ENCODE measurements at regions not wholly inside any gene's neighbourhood (a gene's known extent, or its start where the extent isn't known, plus 50 kb on each side); places are given as distances from the start of the nearest gene placed in this dataset.

DNA sequence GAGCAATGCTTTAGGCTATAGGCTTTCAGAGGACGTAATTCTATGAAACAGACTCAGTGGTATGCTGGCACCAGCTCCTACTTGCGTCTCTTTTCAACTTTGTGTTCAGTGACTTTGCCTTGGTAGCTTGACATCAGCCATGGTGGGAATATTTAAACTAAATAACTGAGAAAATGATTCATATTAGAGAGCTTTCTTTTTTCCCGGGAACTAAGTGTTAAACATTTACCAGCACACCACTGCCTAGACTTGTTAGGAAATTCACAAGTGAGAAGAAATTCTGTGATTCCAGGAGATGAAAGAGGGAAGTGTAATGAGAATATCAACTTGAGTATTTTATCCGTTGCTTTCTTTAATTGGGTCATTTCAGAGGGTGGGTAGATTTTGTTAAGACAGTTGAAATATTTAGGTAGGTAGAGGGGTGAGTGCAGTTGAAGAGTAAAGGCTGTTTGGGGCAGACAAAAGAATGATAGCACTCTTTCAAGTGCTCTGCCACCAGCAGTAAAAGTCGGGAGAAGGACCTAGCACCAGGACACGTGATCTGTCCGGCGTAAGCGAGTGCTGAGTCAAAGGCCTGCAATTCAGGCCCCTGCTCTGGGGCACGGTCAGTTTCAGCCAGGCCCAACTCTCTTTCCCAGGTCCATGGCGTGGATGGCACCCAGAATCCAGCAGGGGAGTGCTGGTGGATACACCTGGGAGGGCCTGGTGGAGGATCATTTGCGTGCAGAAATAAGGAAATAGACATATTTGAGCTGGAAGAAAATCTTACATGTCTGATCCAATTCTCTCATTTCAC is 206.3 kb downstream of the SNX10 start:
- Histone ChIP-seq H3K4me3 (no peak overlapping the region), H3K4me1 (ENCODE audit: low read depth) (no peaks in the 10 kb centered on the region), H3K36me3 (ENCODE audit: low read depth) (no peaks in the 10 kb centered on the region), H3K9me3 (no peaks in the 10 kb centered on the region)
- ATAC-seq (no peak), DNase-seq (no peak)
- intact Hi-C loops (cut with DNase I, micrococcal nuclease): no loop called here
- TF ChIP-seq CTCF (IDR thresholded peaks at IDR 0.05): no peak

GRCh38 chr7:26499315-26499897 is 207.7 kb downstream of the SNX10 start:
- DNase-seq: no peak
- peak; percentile 81 for ATAC-seq
- intact Hi-C loops (cut with DNase I, micrococcal nuclease): no loop called here

GRCh38 chr7:26500749-26501352 is 209.2 kb downstream of the SNX10 start:
- Histone ChIP-seq H3K4me3 (no peak overlapping the region), H3K36me3 (ENCODE audit: low read depth) (no peaks in the 10 kb centered on the region), H3K4me1 (ENCODE audit: low read depth) (no peaks in the 10 kb centered on the region), H3K9me3 (no peaks in the 10 kb centered on the region)
- ATAC-seq (no peak), DNase-seq (no peak)
- intact Hi-C loops (cut with DNase I, micrococcal nuclease): loop anchor here (10.0 kb wide), 3 partner anchors 116 to 164 kb away; no protein-coding TSS in a partner anchor
- TF ChIP-seq CTCF (IDR thresholded peaks at IDR 0.05): no peak

More at GRCh38 chr7:26499315-26499897, 207.7 kb downstream of the SNX10 start:
- H3K36me3 ChIP-seq (ENCODE audit: low read depth): no peaks in the 10 kb centered on the region
- TF ChIP-seq CTCF (IDR thresholded peaks at IDR 0.05): no peak
- H3K4me1 ChIP-seq (ENCODE audit: low read depth): no peaks in the 10 kb centered on the region
- H3K9me3 ChIP-seq: no peaks in the 10 kb centered on the region
- H3K4me3 ChIP-seq: no peak overlapping the region

DNA sequence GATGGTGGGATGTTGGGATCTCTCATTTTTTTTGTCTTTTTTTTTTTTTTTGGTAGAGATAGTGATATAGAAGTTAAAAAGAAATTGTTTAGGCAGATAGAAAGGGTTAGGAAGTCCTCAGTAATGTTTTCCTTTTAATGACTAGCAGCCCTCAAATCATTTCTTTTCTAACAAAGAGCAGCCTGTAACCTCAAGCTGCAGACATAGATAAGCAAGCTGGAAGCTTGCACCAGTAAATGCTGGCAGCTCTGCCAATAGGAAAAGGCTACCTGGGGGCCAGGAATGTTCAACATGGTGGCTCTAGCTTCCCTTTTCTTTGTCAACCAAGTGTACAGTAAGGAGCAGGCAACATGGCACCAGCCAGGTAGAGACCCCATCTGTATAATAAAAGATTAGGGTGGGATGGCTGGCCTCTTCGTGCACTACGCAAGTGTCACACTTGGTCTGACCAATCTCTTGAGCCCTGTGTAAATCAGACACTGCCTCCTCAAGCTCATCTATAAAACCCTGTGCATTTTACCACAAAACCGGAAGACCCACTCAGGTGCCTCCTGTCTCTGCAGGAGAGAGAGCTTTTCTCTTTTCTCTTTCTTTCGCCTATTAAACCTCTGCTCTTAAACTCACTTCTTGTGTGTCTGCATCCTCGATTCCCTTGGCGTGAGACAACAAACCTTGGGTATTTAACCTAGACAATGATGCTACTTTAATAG is 212.9 kb downstream of the SNX10 start:
- Histone ChIP-seq H3K36me3 (ENCODE audit: low read depth) (no peaks in the 10 kb centered on the region), H3K4me1 (ENCODE audit: low read depth) (peaks cover 3% of the 10 kb centered on the region), H3K9me3 (no peaks in the 10 kb centered on the region), H3K4me3 (no peak overlapping the region)
- ATAC-seq (no peak), DNase-seq (no peak)
- intact Hi-C loops (cut with DNase I, micrococcal nuclease): loop anchor here (10.0 kb wide), 3 partner anchors 120 to 160 kb away; no protein-coding TSS in a partner anchor
- TF ChIP-seq CTCF (IDR thresholded peaks at IDR 0.05): no peak

DNA sequence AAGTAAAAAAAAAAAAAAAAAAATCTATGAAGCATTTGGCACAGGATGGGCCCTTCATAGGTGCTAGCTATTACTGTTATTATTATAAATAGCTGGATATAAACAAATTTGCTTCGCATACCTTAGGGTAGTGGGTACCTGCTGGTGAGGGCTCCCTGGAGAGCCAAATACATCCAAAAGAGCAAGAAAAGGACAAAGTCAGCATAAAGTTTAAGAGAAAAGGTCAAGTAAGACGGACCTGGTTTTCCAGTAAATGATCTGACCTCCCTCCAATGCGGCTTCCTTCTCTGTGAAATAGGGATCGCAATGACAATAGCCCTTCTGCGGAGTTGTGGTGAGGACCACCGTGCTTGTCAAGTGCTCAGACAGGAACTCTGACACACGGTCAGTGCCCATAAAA is 214.5 kb downstream of the SNX10 start:
- ATAC-seq: no peak
- DNase-seq: no peak
- intact Hi-C loops (cut with DNase I, micrococcal nuclease): loop anchor here (10.0 kb wide), 3 partner anchors 121 to 159 kb away; no protein-coding TSS in a partner anchor
- Histone ChIP-seq H3K36me3 (ENCODE audit: low read depth) (no peaks in the 10 kb centered on the region), H3K4me1 (ENCODE audit: low read depth) (peaks cover 3% of the 10 kb centered on the region), H3K9me3 (no peaks in the 10 kb centered on the region), H3K4me3 (no peak overlapping the region)
- TF ChIP-seq CTCF (IDR thresholded peaks at IDR 0.05): no peak
